B cell (primary cell): ENCODE measurements at regions not wholly inside any gene's neighbourhood (a gene's known extent, or its start where the extent isn't known, plus 50 kb on each side); places are given as distances from the start of the nearest gene placed in this dataset.

Source experiments
- ATAC-seq: fragments of 200-7000 bp; cut with Tn5 transposase; one replicate; pipeline ENCODE4 v1.10.0; 2021; ENCODE audit warnings: low read depth, mild to moderate bottlenecking, moderate number of reproducible peaks, moderate library complexity
- CTCF ChIA-PET: fragments of 350-600 bp; sonication (Branson Sonifier 250); formaldehyde crosslinking; loops from one replicate; lab custom pipeline; 2021; ENCODE audit warnings: antibody characterized with exemption, inconsistent platforms; lab: Charles Lee
- POLR2A ChIA-PET: fragments of 350-600 bp; sonication (Branson Sonifier 250); formaldehyde crosslinking; loops from one replicate; lab custom pipeline; 2021; ENCODE audit warnings: antibody characterized with exemption; lab: Charles Lee
- DNase-seq: peaks from one replicate; pipeline ENCODE4 v3.0.0; 2013
- H2AFZ ChIP-seq: 2 replicates; pipeline ENCODE4 v1.6.1; 2012; ENCODE audit warnings: mild to moderate bottlenecking, low read depth, low read length; ENCODE audit not compliant: insufficient read depth, poor library complexity, severe bottlenecking
- H3K27ac ChIP-seq, 2 donors: 1 replicate in 1 of 2; 2 replicates in 1 of 2; pipeline ENCODE4 v1.5.1; 2012 to 2013; ENCODE audit warnings: low read length in 2 of 2, mild to moderate bottlenecking in 2 of 2, moderate library complexity in 1 of 2
- H3K27me3 ChIP-seq, 4 experiments: fragments of 200-600 bp in 1 of 4; sonication (generic) in 1 of 4; replicated peaks in 1 of 4; 1 replicate in 2 of 4; 2 replicates in 2 of 4; pipeline versions ENCODE4 v1.6.1 to v1.7.0; 2013 to 2016; ENCODE audit warnings: low read length in 3 of 4, mild to moderate bottlenecking in 2 of 4, mixed read lengths in 1 of 4, moderate library complexity in 1 of 4; ENCODE audit not compliant: insufficient read depth in 4 of 4, control insufficient read depth in 3 of 4; ENCODE audit errors: control extremely low read depth in 1 of 4
- H3K36me3 ChIP-seq, 2 experiments: replicated peaks in 1 of 2; 1 replicate in 1 of 2; 2 replicates in 1 of 2; pipeline versions ENCODE4 v1.6.1 to v1.7.1; 2013; ENCODE audit warnings: low read length in 1 of 2; ENCODE audit not compliant: insufficient read depth in 2 of 2, control insufficient read depth in 1 of 2; ENCODE audit errors: control extremely low read depth in 1 of 2, extremely low read depth in 1 of 2
- H3K4me1 ChIP-seq, 2 donors: fragments of 200-600 bp in 1 of 2; sonication (generic) in 1 of 2; 1 replicate in 1 of 2; 2 replicates in 1 of 2; pipeline versions ENCODE4 v1.5.1 to v1.6.1; 2013 to 2017; ENCODE audit warnings: low read length in 2 of 2; ENCODE audit not compliant: control insufficient read depth in 2 of 2, insufficient read depth in 2 of 2
- H3K4me2 ChIP-seq: replicated peaks from 2 replicates; pipeline ENCODE3; 2012; ENCODE audit warnings: mild to moderate bottlenecking, low read depth, low read length; ENCODE audit not compliant: poor library complexity, severe bottlenecking
- H3K4me3 ChIP-seq, 5 experiments: fragments of 200-600 bp in 1 of 5; sonication (generic) in 1 of 5; 1 replicate in 3 of 5; 2 replicates in 2 of 5; pipeline versions ENCODE4 v1.5.1 to v1.7.0; 2011 to 2016; ENCODE audit warnings: low read length in 4 of 5, mild to moderate bottlenecking in 4 of 5, low read depth in 2 of 5, control low read depth in 1 of 5, moderate library complexity in 1 of 5; ENCODE audit not compliant: insufficient read depth in 1 of 5; ENCODE audit errors: control extremely low read depth in 1 of 5, extremely low read depth in 1 of 5
- H3K79me2 ChIP-seq: fragments of 200-600 bp; sonication (generic); one replicate; pipeline ENCODE4 v1.6.0; 2016; ENCODE audit warnings: low read length; ENCODE audit not compliant: control insufficient read depth, insufficient read depth
- H3K9ac ChIP-seq: fragments of 200-600 bp; sonication (generic); 2 replicates; pipeline ENCODE4 v1.6.1; 2017; ENCODE audit warnings: mild to moderate bottlenecking, low read length, moderate library complexity
- H3K9me3 ChIP-seq, 3 donors: one replicate each; pipeline versions ENCODE4 v1.6.1 to v1.7.1; 2013; ENCODE audit warnings: low read length in 2 of 3; ENCODE audit not compliant: control insufficient read depth in 2 of 3, insufficient read depth in 1 of 3; ENCODE audit errors: control extremely low read depth in 1 of 3
- H4K20me1 ChIP-seq: 2 replicates; pipeline ENCODE4 v1.6.0; 2012; ENCODE audit warnings: mild to moderate bottlenecking, low read length; ENCODE audit not compliant: insufficient read depth, control insufficient read depth, poor library complexity, severe bottlenecking
- H3K27ac Mint-ChIP-seq: one replicate; pipeline ENCODE4 v1.8.0; 2021; ENCODE audit warnings: mixed read lengths
- H3K27me3 Mint-ChIP-seq: one replicate; pipeline ENCODE4 v1.8.0; 2021; ENCODE audit warnings: mixed read lengths
- H3K4me1 Mint-ChIP-seq: one replicate; pipeline ENCODE4 v1.8.0; 2021; ENCODE audit warnings: mixed read lengths
- H3K4me3 Mint-ChIP-seq: one replicate; pipeline ENCODE4 v1.8.0; 2021; ENCODE audit warnings: mixed read lengths
- H3K9me3 Mint-ChIP-seq: one replicate; pipeline ENCODE4 v1.8.0; 2022; ENCODE audit warnings: mixed read lengths; ENCODE audit not compliant: insufficient read depth
- EZH2 ChIP-seq: IDR thresholded peaks from 2 replicates; pipeline ENCODE4 v1.6.1; 2012; ENCODE audit warnings: borderline replicate concordance, low read depth, mild to moderate bottlenecking, moderate library complexity, low read length; ENCODE audit not compliant: insufficient read depth, poor library complexity, severe bottlenecking
- WGBS: methylation state at CpG from one replicate; pipeline ENCODE4 v1.1.5; 2013; ENCODE audit warnings: missing lambda C conversion rate; ENCODE audit not compliant: insufficient coverage; 5-methylcytosine and 5-hydroxymethylcytosine counted together
- intact Hi-C: fragments of 100-400 bp; cut with micrococcal nuclease; formaldehyde crosslinking; loops from one replicate; pipeline ENCODE4 v1.10.0; 2022
- TF ChIP-seq, protein P1 (sequence below): fragments of 200-600 bp; IDR thresholded peaks from one replicate; pipeline ENCODE4 v1.8.0; 2022; ENCODE audit warnings: antibody characterized with exemption, mild to moderate bottlenecking

DNA sequence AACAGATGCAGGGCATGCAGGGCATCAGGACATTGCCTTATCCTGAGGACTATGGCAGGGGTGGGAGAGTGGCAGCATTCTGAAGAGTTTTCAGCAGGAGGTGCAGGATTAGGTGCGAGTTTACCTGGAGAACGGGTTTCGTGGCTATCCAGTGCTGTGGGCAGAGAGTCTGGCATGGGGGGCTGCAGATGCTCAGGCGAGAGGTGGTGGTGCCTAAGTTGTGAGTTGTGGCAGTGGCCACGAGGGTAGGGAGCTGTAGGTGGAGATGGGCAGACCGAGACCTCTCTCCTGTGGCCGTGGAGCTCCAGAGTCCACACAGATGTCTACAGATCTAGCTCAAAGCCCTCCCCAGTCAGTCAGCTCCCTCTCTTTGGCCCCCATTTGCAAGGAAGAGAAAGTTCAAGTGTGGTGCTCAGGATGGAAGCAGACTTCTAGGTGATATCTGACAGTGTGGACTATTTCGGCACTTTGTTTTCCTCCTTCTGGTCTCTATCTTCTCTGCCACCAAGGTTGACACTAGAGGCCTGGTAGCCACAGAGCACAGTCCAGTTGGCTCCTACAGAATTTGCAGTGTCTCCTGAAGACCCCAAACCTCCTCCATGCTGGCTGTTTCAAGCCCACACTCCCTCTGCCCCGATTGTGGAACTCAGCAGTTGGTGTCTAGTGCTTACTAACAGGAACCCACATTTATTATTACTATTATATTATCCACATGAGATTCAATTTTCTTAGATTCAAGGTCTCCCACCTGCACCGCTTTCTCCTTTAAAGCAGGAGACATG lies 955.7 kb upstream of the ZNF722 start:
- no peak for ATAC-seq
- H3K27ac Mint-ChIP-seq, result no peak overlapping the region
- no peaks in the 10 kb centered on the region for H3K4me1 ChIP-seq
- TF ChIP-seq, protein P1, sequence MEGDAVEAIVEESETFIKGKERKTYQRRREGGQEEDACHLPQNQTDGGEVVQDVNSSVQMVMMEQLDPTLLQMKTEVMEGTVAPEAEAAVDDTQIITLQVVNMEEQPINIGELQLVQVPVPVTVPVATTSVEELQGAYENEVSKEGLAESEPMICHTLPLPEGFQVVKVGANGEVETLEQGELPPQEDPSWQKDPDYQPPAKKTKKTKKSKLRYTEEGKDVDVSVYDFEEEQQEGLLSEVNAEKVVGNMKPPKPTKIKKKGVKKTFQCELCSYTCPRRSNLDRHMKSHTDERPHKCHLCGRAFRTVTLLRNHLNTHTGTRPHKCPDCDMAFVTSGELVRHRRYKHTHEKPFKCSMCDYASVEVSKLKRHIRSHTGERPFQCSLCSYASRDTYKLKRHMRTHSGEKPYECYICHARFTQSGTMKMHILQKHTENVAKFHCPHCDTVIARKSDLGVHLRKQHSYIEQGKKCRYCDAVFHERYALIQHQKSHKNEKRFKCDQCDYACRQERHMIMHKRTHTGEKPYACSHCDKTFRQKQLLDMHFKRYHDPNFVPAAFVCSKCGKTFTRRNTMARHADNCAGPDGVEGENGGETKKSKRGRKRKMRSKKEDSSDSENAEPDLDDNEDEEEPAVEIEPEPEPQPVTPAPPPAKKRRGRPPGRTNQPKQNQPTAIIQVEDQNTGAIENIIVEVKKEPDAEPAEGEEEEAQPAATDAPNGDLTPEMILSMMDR, result no peak
- no peak for TF ChIP-seq EZH2
- no peak overlapping the region for H2AFZ ChIP-seq
- H3K79me2 ChIP-seq, result no peaks in the 10 kb centered on the region
- ChIA-PET POLR2A (no interaction called here), CTCF (no interaction called here)
- no peaks in the 10 kb centered on the region for H3K27me3 Mint-ChIP-seq
- no peak overlapping the region for H3K4me3 Mint-ChIP-seq
- no peak overlapping the region for H3K27ac ChIP-seq
- intact Hi-C loops, result no loop called here
- H3K9ac ChIP-seq, result no peak overlapping the region
- no peak for DNase-seq
- peaks cover 2% of the 10 kb centered on the region for H3K9me3 Mint-ChIP-seq
- H3K36me3 ChIP-seq, result no peaks in the 10 kb centered on the region
- H4K20me1 ChIP-seq, result no peaks in the 10 kb centered on the region
- no peak overlapping the region for H3K4me3 ChIP-seq
- no peaks in the 10 kb centered on the region for H3K27me3 ChIP-seq
- 78% methylated on average over 5 of the region's 10 CpGs for WGBS
- H3K4me2 ChIP-seq, result no peak overlapping the region
- no peaks in the 10 kb centered on the region for H3K4me1 Mint-ChIP-seq
- peaks cover 0 to 76% (median 0%) of the 10 kb centered on the region in 3 donors for H3K9me3 ChIP-seq

DNA sequence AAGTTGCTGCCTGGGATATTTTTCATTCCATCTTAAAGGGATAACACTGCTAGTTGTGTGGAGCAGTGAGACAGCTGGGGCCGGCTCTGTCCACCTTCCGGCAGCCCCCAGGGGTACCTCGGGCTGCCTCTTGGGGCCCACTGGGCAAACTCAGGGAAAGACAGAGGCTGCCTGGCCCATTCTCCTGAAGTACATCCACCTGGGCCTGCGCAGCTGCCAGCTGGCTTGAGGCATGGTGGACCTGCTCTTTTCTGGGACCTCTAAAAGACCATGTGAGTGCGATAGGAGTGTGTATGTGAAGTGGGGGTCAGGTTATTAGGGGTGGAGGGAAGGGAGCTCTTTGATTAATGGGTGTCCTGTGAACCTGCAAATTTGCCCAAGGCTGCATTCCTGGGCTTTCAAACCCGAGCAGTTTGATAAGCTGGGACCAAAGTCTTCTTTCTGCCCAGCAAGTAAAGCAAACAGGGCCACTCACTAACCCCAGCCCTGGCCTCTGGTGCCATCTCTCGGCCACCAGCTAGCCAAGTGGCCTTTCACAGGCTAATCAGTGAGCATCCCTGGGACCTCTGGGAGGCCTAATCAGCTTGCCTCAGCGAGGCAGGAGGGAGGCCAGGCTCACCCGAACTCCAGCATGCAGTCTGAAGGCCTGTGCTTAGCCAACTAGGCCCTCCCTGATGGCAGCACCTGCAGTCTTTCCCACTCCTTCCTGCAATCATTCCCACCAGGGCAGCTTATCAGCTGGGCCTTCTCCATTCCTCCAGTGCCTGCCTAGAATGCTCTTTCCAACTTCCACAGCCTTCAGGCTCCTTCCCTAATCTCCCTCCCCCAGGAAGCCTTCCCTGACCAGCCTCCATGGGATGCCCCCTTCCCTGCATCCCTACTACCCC lies 954.7 kb upstream of the ZNF722 start:
- H3K4me3 ChIP-seq, result no peak overlapping the region
- no peak overlapping the region for H3K27ac ChIP-seq
- H3K4me3 Mint-ChIP-seq, result no peak overlapping the region
- intact Hi-C loops, result no loop called here
- H3K4me1 Mint-ChIP-seq, result no peaks in the 10 kb centered on the region
- H4K20me1 ChIP-seq, result no peaks in the 10 kb centered on the region
- no peak for DNase-seq
- no peaks in the 10 kb centered on the region for H3K79me2 ChIP-seq
- WGBS, result 69% methylated on average over 9 of the region's 9 CpGs
- H3K27me3 ChIP-seq, result no peaks in the 10 kb centered on the region
- ChIA-PET POLR2A (no interaction called here), CTCF (no interaction called here)
- H3K27ac Mint-ChIP-seq, result no peak overlapping the region
- H3K36me3 ChIP-seq, result no peaks in the 10 kb centered on the region
- H3K27me3 Mint-ChIP-seq, result no peaks in the 10 kb centered on the region
- TF ChIP-seq EZH2, result no peak
- TF ChIP-seq, protein P1, result no peak
- peaks cover 6% of the 10 kb centered on the region for H3K9me3 Mint-ChIP-seq
- no peak overlapping the region for H2AFZ ChIP-seq
- H3K4me2 ChIP-seq, result no peak overlapping the region
- H3K9me3 ChIP-seq, result peaks cover 0 to 75% (median 3%) of the 10 kb centered on the region in 3 donors
- ATAC-seq, result no peak
- H3K4me1 ChIP-seq, result no peaks in the 10 kb centered on the region
- no peak overlapping the region for H3K9ac ChIP-seq
